ENCODE measurements at regions not wholly inside any gene's neighbourhood (a gene's known extent, or its start where the extent isn't known, plus 50 kb on each side); places are given as distances from the start of the nearest gene placed in this dataset.
A peak's percentile ranks its signal among the peaks of the same experiment; 100 is the strongest.
"Not testable (repeated sequence)": the region's sequence is repeated elsewhere in the genome, so short reads cannot be mapped to it uniquely, and the experiment has no call there.

- Histone ChIP-seq H3K27me3 (ENCODE audit: control insufficient read depth, insufficient read depth, low read length) (no peaks in the 10 kb centered on the region), H3K4me3 (ENCODE audit: low read depth, low read length) (no peak overlapping the region), H3K9me3 (ENCODE audit: control insufficient read depth, insufficient read depth, low read length) (no peaks in the 10 kb centered on the region), H3K36me3 (ENCODE audit: control insufficient read depth, insufficient read depth, low read length) (no peaks in the 10 kb centered on the region), H3K27ac (ENCODE audit: low read depth, low read length) (no peak overlapping the region), H3K9ac (ENCODE audit: low read depth, low read length) (no peak overlapping the region), H3K4me1 (ENCODE audit: control insufficient read depth, insufficient read depth, low read length) (no peaks in the 10 kb centered on the region)
Observed at GRCh38 chr12:85425926-85426325, 145.9 kb downstream of the ALX1 start.

- not testable (repeated sequence) for H3K36me3 ChIP-seq (ENCODE audit: control insufficient read depth, insufficient read depth, low read length); H3K27ac ChIP-seq (ENCODE audit: low read depth, low read length); H3K27me3 ChIP-seq (ENCODE audit: control insufficient read depth, insufficient read depth, low read length); H3K4me1 ChIP-seq (ENCODE audit: control insufficient read depth, insufficient read depth, low read length); H3K4me3 ChIP-seq (ENCODE audit: low read depth, low read length); H3K9me3 ChIP-seq (ENCODE audit: control insufficient read depth, insufficient read depth, low read length); H3K9ac ChIP-seq (ENCODE audit: low read depth, low read length)
Observed at GRCh38 chr12:85433148-85433547, 153.1 kb downstream of the ALX1 start.

GRCh38 chr12:85440271-85440670, 160.3 kb downstream of the ALX1 start:
- H3K4me3 ChIP-seq (ENCODE audit: low read depth, low read length), result no peak overlapping the region
- no peaks in the 10 kb centered on the region for H3K36me3 ChIP-seq (ENCODE audit: control insufficient read depth, insufficient read depth, low read length)
- H3K27me3 ChIP-seq (ENCODE audit: control insufficient read depth, insufficient read depth, low read length), result no peaks in the 10 kb centered on the region
- no peak overlapping the region for H3K9ac ChIP-seq (ENCODE audit: low read depth, low read length)
- H3K27ac ChIP-seq (ENCODE audit: low read depth, low read length), result no peak overlapping the region
- no peaks in the 10 kb centered on the region for H3K9me3 ChIP-seq (ENCODE audit: control insufficient read depth, insufficient read depth, low read length)
- 0 out of 2 replicates have a peak, but pooled peaks cover 1% of the 10 kb centered on the region for H3K4me1 ChIP-seq (ENCODE audit: control insufficient read depth, insufficient read depth, low read length)

GRCh38 chr12:85441025-85441424, 161.0 kb downstream of the ALX1 start:
- Histone ChIP-seq H3K4me3 (ENCODE audit: low read depth, low read length) (no peak overlapping the region), H3K27ac (ENCODE audit: low read depth, low read length) (no peak overlapping the region), H3K36me3 (ENCODE audit: control insufficient read depth, insufficient read depth, low read length) (no peaks in the 10 kb centered on the region), H3K4me1 (ENCODE audit: control insufficient read depth, insufficient read depth, low read length) (no peaks in the 10 kb centered on the region), H3K9ac (ENCODE audit: low read depth, low read length) (no peak overlapping the region), H3K27me3 (ENCODE audit: control insufficient read depth, insufficient read depth, low read length) (no peaks in the 10 kb centered on the region), H3K9me3 (ENCODE audit: control insufficient read depth, insufficient read depth, low read length) (no peaks in the 10 kb centered on the region)

- Histone ChIP-seq H3K4me3 (ENCODE audit: low read depth, low read length) (no peak overlapping the region), H3K9ac (ENCODE audit: low read depth, low read length) (no peak overlapping the region), H3K27ac (ENCODE audit: low read depth, low read length) (no peak overlapping the region), H3K27me3 (ENCODE audit: control insufficient read depth, insufficient read depth, low read length) (no peaks in the 10 kb centered on the region), H3K9me3 (ENCODE audit: control insufficient read depth, insufficient read depth, low read length) (no peaks in the 10 kb centered on the region), H3K36me3 (ENCODE audit: control insufficient read depth, insufficient read depth, low read length) (no peaks in the 10 kb centered on the region), H3K4me1 (ENCODE audit: control insufficient read depth, insufficient read depth, low read length) (no peaks in the 10 kb centered on the region)
Observed at GRCh38 chr12:85441741-85442140, 161.7 kb downstream of the ALX1 start.

- Histone ChIP-seq H3K27ac (ENCODE audit: low read depth, low read length) (peak overlapping the region; percentile 58), H3K4me1 (ENCODE audit: control insufficient read depth, insufficient read depth, low read length) (no peaks in the 10 kb centered on the region), H3K4me3 (ENCODE audit: low read depth, low read length) (no peak overlapping the region), H3K9me3 (ENCODE audit: control insufficient read depth, insufficient read depth, low read length) (no peaks in the 10 kb centered on the region), H3K27me3 (ENCODE audit: control insufficient read depth, insufficient read depth, low read length) (no peaks in the 10 kb centered on the region), H3K36me3 (ENCODE audit: control insufficient read depth, insufficient read depth, low read length) (no peaks in the 10 kb centered on the region), H3K9ac (ENCODE audit: low read depth, low read length) (no peak overlapping the region)
Observed at GRCh38 chr12:85445060-85445938, 165.3 kb downstream of the ALX1 start.

- Histone ChIP-seq H3K36me3 (ENCODE audit: control insufficient read depth, insufficient read depth, low read length) (no peaks in the 10 kb centered on the region), H3K27ac (ENCODE audit: low read depth, low read length) (no peak overlapping the region), H3K27me3 (ENCODE audit: control insufficient read depth, insufficient read depth, low read length) (no peaks in the 10 kb centered on the region), H3K4me3 (ENCODE audit: low read depth, low read length) (no peak overlapping the region), H3K9ac (ENCODE audit: low read depth, low read length) (no peak overlapping the region), H3K9me3 (ENCODE audit: control insufficient read depth, insufficient read depth, low read length) (no peaks in the 10 kb centered on the region), H3K4me1 (ENCODE audit: control insufficient read depth, insufficient read depth, low read length) (peaks cover 9% of the 10 kb centered on the region; the same call in 1 of the 2 replicates)
Observed at GRCh38 chr12:85448031-85448430, 168.0 kb downstream of the ALX1 start.

GRCh38 chr12:85448548-85449139, 168.6 kb downstream of the ALX1 start:
- Histone ChIP-seq H3K4me1 (ENCODE audit: control insufficient read depth, insufficient read depth, low read length) (peaks cover 9% of the 10 kb centered on the region; the same call in 1 of the 2 replicates), H3K27ac (ENCODE audit: low read depth, low read length) (no peak overlapping the region), H3K9me3 (ENCODE audit: control insufficient read depth, insufficient read depth, low read length) (no peaks in the 10 kb centered on the region), H3K9ac (ENCODE audit: low read depth, low read length) (no peak overlapping the region), H3K4me3 (ENCODE audit: low read depth, low read length) (no peak overlapping the region), H3K36me3 (ENCODE audit: control insufficient read depth, insufficient read depth, low read length) (no peaks in the 10 kb centered on the region), H3K27me3 (ENCODE audit: control insufficient read depth, insufficient read depth, low read length) (no peaks in the 10 kb centered on the region)

GRCh38 chr12:85457016-85457415, 177.0 kb downstream of the ALX1 start:
- Histone ChIP-seq H3K4me1 (ENCODE audit: control insufficient read depth, insufficient read depth, low read length) (peaks cover 5% of the 10 kb centered on the region; the same call in 1 of the 2 replicates), H3K9ac (ENCODE audit: low read depth, low read length) (no peak overlapping the region), H3K27me3 (ENCODE audit: control insufficient read depth, insufficient read depth, low read length) (no peaks in the 10 kb centered on the region), H3K4me3 (ENCODE audit: low read depth, low read length) (no peak overlapping the region), H3K36me3 (ENCODE audit: control insufficient read depth, insufficient read depth, low read length) (no peaks in the 10 kb centered on the region), H3K27ac (ENCODE audit: low read depth, low read length) (no peak overlapping the region), H3K9me3 (ENCODE audit: control insufficient read depth, insufficient read depth, low read length) (no peaks in the 10 kb centered on the region; the same call in 1 of the 2 replicates)

GRCh38 chr12:85461127-85461526, 181.1 kb downstream of the ALX1 start:
- Histone ChIP-seq H3K27ac (ENCODE audit: low read depth, low read length) (no peak overlapping the region), H3K36me3 (ENCODE audit: control insufficient read depth, insufficient read depth, low read length) (no peaks in the 10 kb centered on the region), H3K4me1 (ENCODE audit: control insufficient read depth, insufficient read depth, low read length) (no peaks in the 10 kb centered on the region), H3K27me3 (ENCODE audit: control insufficient read depth, insufficient read depth, low read length) (no peaks in the 10 kb centered on the region), H3K9ac (ENCODE audit: low read depth, low read length) (no peak overlapping the region), H3K9me3 (ENCODE audit: control insufficient read depth, insufficient read depth, low read length) (no peaks in the 10 kb centered on the region; the same call in 1 of the 2 replicates), H3K4me3 (ENCODE audit: low read depth, low read length) (no peak overlapping the region)

- Histone ChIP-seq H3K9ac (ENCODE audit: low read depth, low read length) (no peak overlapping the region), H3K36me3 (ENCODE audit: control insufficient read depth, insufficient read depth, low read length) (no peaks in the 10 kb centered on the region), H3K4me3 (ENCODE audit: low read depth, low read length) (no peak overlapping the region), H3K9me3 (ENCODE audit: control insufficient read depth, insufficient read depth, low read length) (no peaks in the 10 kb centered on the region), H3K4me1 (ENCODE audit: control insufficient read depth, insufficient read depth, low read length) (peaks cover 4% of the 10 kb centered on the region; the same call in 1 of the 2 replicates), H3K27ac (ENCODE audit: low read depth, low read length) (no peak overlapping the region), H3K27me3 (ENCODE audit: control insufficient read depth, insufficient read depth, low read length) (no peaks in the 10 kb centered on the region)
Observed at GRCh38 chr12:85462888-85463287, 182.9 kb downstream of the ALX1 start.
